Activated CD8-positive, alpha-beta T cell treated with anti-CD3 and anti-CD28 coated beads for 36 hours (primary cell): ENCODE measurements at regions not wholly inside any gene's neighbourhood (a gene's known extent, or its start where the extent isn't known, plus 50 kb on each side); places are given as distances from the start of the nearest gene placed in this dataset.

Source experiments
- ATAC-seq: fragments of 200-7000 bp; cut with Tn5 transposase; one replicate; pipeline ENCODE4 v1.10.0; 2021; ENCODE audit warnings: mild to moderate bottlenecking, moderate library complexity
- CTCF ChIA-PET: fragments of 350-600 bp; sonication (Branson Sonifier 250); formaldehyde crosslinking; loops from one replicate; lab custom pipeline; 2021; ENCODE audit warnings: antibody characterized with exemption; lab: Charles Lee
- POLR2A ChIA-PET: fragments of 350-600 bp; sonication (Branson Sonifier 250); formaldehyde crosslinking; loops from one replicate; lab custom pipeline; 2021; ENCODE audit warnings: antibody characterized with exemption; lab: Charles Lee
- DNase-seq: peaks from one replicate; pipeline ENCODE4 v3.0.0-alpha.2; 2020
- H3K27ac Mint-ChIP-seq: one replicate; pipeline ENCODE4 v1.8.0; 2021; ENCODE audit warnings: mild to moderate bottlenecking, mixed read lengths
- H3K27me3 Mint-ChIP-seq: one replicate; pipeline ENCODE4 v1.8.0; 2021; ENCODE audit warnings: mixed read lengths
- H3K36me3 Mint-ChIP-seq: one replicate; pipeline ENCODE4 v1.8.0; 2021; ENCODE audit warnings: low read depth, mixed read lengths
- H3K4me1 Mint-ChIP-seq: one replicate; pipeline ENCODE4 v1.8.0; 2021; ENCODE audit warnings: low read depth, mixed read lengths
- H3K4me3 Mint-ChIP-seq: one replicate; pipeline ENCODE4 v1.8.0; 2021; ENCODE audit warnings: mild to moderate bottlenecking, moderate library complexity, mixed read lengths
- H3K9me3 Mint-ChIP-seq: one replicate; pipeline ENCODE4 v1.8.0; 2021; ENCODE audit warnings: mixed read lengths
- CTCF ChIP-seq: fragments of 200-600 bp; IDR thresholded peaks from one replicate; pipeline ENCODE4 v1.8.0; 2022; ENCODE audit warnings: antibody characterized with exemption, mild to moderate bottlenecking
- intact Hi-C: fragments of 100-400 bp; cut with micrococcal nuclease; formaldehyde crosslinking; loops from one replicate; pipeline ENCODE4 v1.10.0; 2022

- Mint-ChIP-seq H3K4me1 (no peaks in the 10 kb centered on the region), H3K27ac (no peak overlapping the region)
These were observed 450.9 kb upstream of the CNTNAP2 start for GRCh38 chr7:145665499-145666258.

GRCh38 chr7:145655666-145656065, 460.9 kb upstream of the CNTNAP2 start:
- DNase-seq (no peak), ATAC-seq (no peak)
- CTCF ChIA-PET, result no interaction called here
- intact Hi-C loops, result no loop called here
- H3K9me3 Mint-ChIP-seq, result peaks cover 3% of the 10 kb centered on the region
- H3K4me1 Mint-ChIP-seq, result no peaks in the 10 kb centered on the region
- TF ChIP-seq CTCF, result no peak
- POLR2A ChIA-PET, result no interaction called here
- H3K27ac Mint-ChIP-seq, result no peak overlapping the region
- H3K36me3 Mint-ChIP-seq, result no peaks in the 10 kb centered on the region
- no peak overlapping the region for H3K4me3 Mint-ChIP-seq
- H3K27me3 Mint-ChIP-seq, result no peaks in the 10 kb centered on the region

More at GRCh38 chr7:145665499-145666258, 450.9 kb upstream of the CNTNAP2 start:
- TF ChIP-seq CTCF, result no peak
- ChIA-PET CTCF (no interaction called here), POLR2A (interaction anchor here (0.6 kb wide), 1 partner anchor 55 kb away, joined by 3 read pairs; no protein-coding TSS in a partner anchor)
- ATAC-seq (no peak), DNase-seq (no peak)
- H3K36me3 Mint-ChIP-seq, result no peaks in the 10 kb centered on the region
- no peak overlapping the region for H3K4me3 Mint-ChIP-seq
- H3K27me3 Mint-ChIP-seq, result no peaks in the 10 kb centered on the region
- intact Hi-C loops, result no loop called here
- H3K9me3 Mint-ChIP-seq, result peaks cover 19% of the 10 kb centered on the region

DNA sequence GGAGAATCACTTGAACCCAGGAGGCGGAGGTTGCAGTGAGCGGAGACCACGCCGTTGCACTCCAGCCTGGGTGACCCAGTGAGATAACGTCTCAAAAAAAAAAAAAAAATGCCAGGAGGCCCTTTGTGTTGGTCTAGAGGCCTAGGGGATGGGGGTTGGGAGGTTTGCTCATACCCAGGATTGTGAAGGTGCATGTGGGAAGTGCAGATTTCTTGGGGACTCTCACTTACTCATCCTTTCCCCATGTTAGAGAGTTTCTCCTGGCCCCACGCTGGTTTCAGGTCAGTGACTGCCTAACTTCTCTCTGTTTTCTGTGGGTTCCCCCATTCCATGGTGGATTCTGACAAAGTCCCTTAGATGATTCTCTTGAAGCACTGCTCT, 471.5 kb upstream of the CNTNAP2 start:
- no peak for ATAC-seq
- no peak for TF ChIP-seq CTCF
- CTCF ChIA-PET, result no interaction called here
- Mint-ChIP-seq H3K27me3 (no peaks in the 10 kb centered on the region), H3K36me3 (no peaks in the 10 kb centered on the region), H3K27ac (no peak overlapping the region), H3K4me3 (no peak overlapping the region), H3K9me3 (peaks cover 5% of the 10 kb centered on the region), H3K4me1 (no peaks in the 10 kb centered on the region)
- DNase-seq, result no peak
- intact Hi-C loops, result no loop called here
- POLR2A ChIA-PET, result no interaction called here

DNA sequence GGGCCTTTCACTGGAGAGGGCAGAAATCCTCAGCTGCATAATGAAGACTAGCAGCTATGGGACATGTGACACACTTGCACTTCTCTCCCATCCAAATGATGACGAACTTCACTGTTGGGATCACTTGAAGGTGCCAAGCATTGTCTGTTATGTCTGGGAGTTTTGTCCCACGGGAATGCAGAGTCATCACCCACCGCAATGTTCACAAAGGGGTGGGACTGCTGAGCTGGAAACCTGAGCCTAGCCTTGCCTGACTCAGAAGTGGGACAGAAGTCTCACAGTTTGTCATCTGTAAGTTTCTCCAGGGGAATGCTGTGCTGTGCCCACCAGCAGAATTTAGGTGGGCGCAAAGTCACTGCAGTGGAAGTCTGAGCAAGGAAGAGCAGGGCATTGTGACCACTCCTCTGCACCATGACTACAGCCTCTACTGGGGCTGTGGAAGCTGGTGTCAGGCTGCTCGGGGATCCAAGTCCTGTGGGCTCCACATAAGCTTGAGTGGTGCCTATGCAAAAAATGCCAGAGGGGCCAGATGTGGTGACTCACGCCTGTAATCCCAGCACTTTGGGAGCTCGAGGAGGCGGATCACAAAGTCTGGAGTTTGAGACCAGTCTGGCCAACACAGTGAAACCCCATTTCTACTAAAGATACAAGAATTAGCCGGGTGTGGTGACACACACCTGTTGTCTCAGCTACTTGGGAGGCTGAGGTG, 472.0 kb upstream of the CNTNAP2 start:
- intact Hi-C loops, result no loop called here
- no peak overlapping the region for H3K27ac Mint-ChIP-seq

More for the DNA sequence above, 472.0 kb upstream of the CNTNAP2 start:
- DNase-seq (no peak), ATAC-seq (no peak)
- Mint-ChIP-seq H3K4me1 (no peaks in the 10 kb centered on the region), H3K36me3 (no peaks in the 10 kb centered on the region), H3K9me3 (peaks cover 6% of the 10 kb centered on the region), H3K4me3 (no peak overlapping the region), H3K27me3 (no peaks in the 10 kb centered on the region)
- POLR2A ChIA-PET, result no interaction called here
- no peak for TF ChIP-seq CTCF
- CTCF ChIA-PET, result no interaction called here
